GM12878 (cell line): ENCODE measurements at regions not wholly inside any gene's neighbourhood (a gene's known extent, or its start where the extent isn't known, plus 50 kb on each side); places are given as distances from the start of the nearest gene placed in this dataset.

ENCODE experiments used
- GABPA ChIP-seq: IDR thresholded peaks from 2 replicates; pipeline ENCODE4 v1.6.1; 2014; ENCODE audit warnings: antibody characterized with exemption, low read depth, mild to moderate bottlenecking, inconsistent platforms
- SREBF2 ChIP-seq: IDR thresholded peaks from 2 replicates; pipeline ENCODE4 v1.6.1; 2012; ENCODE audit warnings: mild to moderate bottlenecking, low read length
- SRF ChIP-seq, 2 experiments: IDR thresholded peaks; 2 replicates each; pipeline ENCODE4 v1.6.1; 2011; ENCODE audit warnings: low read depth in 2 of 2, low read length in 2 of 2, mild to moderate bottlenecking in 1 of 2, moderate library complexity in 1 of 2
- TF ChIP-seq, protein P1 (sequence below): IDR thresholded peaks from 2 replicates; pipeline ENCODE4 v1.6.1; 2011; ENCODE audit warnings: low read depth, low read length, improper control_type of control experiment, borderline replicate concordance

DNA sequence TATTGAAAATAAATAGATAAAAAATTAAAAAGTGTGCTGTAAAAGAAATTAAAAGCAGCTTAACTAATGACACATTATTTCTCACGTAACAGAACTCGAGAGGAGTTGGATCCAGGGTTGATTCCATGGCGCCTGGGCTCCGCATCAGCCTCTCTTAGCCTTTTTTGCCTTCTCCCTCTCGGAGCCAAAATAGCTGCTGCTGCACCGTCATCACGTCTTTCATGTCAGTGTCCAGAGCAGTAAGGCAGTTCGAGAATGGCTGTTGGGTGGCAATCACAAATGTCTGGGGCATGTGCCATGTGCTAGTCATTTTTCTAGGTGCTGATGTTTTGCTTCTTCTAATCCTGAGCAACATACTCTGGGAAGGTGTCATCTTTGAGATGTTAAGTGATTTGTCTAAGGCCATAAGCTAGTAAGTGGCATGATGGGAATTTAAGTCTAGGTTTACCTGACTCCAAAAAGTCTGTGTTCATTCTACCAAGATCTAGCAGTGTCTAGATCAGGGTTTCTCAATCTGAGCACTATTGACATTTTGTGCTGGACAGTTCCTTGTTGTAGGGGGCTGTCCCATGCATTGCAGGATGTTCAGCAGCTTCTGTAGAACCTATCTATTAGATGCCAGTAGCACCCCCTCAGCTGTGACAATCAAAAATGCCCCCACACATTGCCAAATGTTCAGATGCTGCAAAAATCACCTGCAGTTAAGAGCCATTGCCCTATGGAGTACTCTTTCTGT is 280.4 kb downstream of the HAPSTR1 start:
- TF ChIP-seq SREBF2 (no peak), SRF (IDR thresholded peaks at IDR 0.05; ENCODE audit: low read depth in 2 of 2, low read length in 2 of 2) (no peak), GABPA (no peak)
- TF ChIP-seq, protein P1, sequence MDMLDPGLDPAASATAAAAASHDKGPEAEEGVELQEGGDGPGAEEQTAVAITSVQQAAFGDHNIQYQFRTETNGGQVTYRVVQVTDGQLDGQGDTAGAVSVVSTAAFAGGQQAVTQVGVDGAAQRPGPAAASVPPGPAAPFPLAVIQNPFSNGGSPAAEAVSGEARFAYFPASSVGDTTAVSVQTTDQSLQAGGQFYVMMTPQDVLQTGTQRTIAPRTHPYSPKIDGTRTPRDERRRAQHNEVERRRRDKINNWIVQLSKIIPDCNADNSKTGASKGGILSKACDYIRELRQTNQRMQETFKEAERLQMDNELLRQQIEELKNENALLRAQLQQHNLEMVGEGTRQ: no peak
